OCI-LY3 (cell line): ENCODE measurements at regions not wholly inside any gene's neighbourhood (a gene's known extent, or its start where the extent isn't known, plus 50 kb on each side); places are given as distances from the start of the nearest gene placed in this dataset.

Source experiments
- H2AFZ ChIP-seq: fragments of 200-600, 300-600 bp; shearing (Covaris generic); 2 replicates; pipeline ENCODE4 v1.6.0; 2014; ENCODE audit warnings: antibody characterized with exemption, low read depth, low read length
- H3K27ac ChIP-seq: fragments of 200-600, 300-600 bp; sonication (generic); 2 replicates; pipeline ENCODE4 v1.5.1; 2014; ENCODE audit warnings: mild to moderate bottlenecking, low read length, moderate library complexity, mixed read lengths
- H3K27me3 ChIP-seq: fragments of 200-600, 300-600 bp; sonication (generic); 2 replicates; pipeline ENCODE4 v1.6.1; 2014; ENCODE audit warnings: low read depth, low read length, mixed read lengths
- H3K36me3 ChIP-seq: fragments of 200-600, 300-600 bp; sonication (generic); replicated peaks from 2 replicates; pipeline ENCODE3; 2014; ENCODE audit warnings: low read depth, low read length, mixed read lengths
- H3K4me1 ChIP-seq: fragments of 300-600, 200-600 bp; sonication (generic); 2 replicates; pipeline ENCODE4 v1.6.1; 2014; ENCODE audit warnings: low read length, mixed read lengths
- H3K4me2 ChIP-seq: fragments of 200-600, 300-600 bp; sonication (generic); 2 replicates; pipeline ENCODE4 v1.6.1; 2014; ENCODE audit warnings: low read length, mixed read lengths
- H3K4me3 ChIP-seq: fragments of 300-600, 200-600 bp; sonication (generic); 2 replicates; pipeline ENCODE4 v1.5.1; 2014; ENCODE audit warnings: antibody characterized with exemption, mild to moderate bottlenecking, low read length, moderate library complexity
- H3K79me2 ChIP-seq: fragments of 300-600, 200-600 bp; shearing (Covaris generic); 2 replicates; pipeline ENCODE4 v1.6.1; 2014; ENCODE audit warnings: mild to moderate bottlenecking, low read length, mixed read lengths
- H3K9ac ChIP-seq: fragments of 300-600, 200-600 bp; shearing (Covaris generic); 2 replicates; pipeline ENCODE4 v1.6.0; 2014; ENCODE audit warnings: mild to moderate bottlenecking, low read length, moderate library complexity
- H3K9me3 ChIP-seq: fragments of 200-600, 300-600 bp; shearing (Covaris generic); 2 replicates; pipeline ENCODE4 v1.6.1; 2014; ENCODE audit warnings: low read length, mixed read lengths; ENCODE audit not compliant: insufficient read depth
- H4K20me1 ChIP-seq: fragments of 200-600, 300-600 bp; sonication (generic); 2 replicates; pipeline ENCODE4 v1.6.1; 2016; ENCODE audit warnings: low read length, mixed read lengths; ENCODE audit not compliant: insufficient read depth
- CTCF ChIP-seq: fragments of 200-600, 300-600 bp; sonication (generic); IDR thresholded peaks from 2 replicates; pipeline ENCODE4 v1.5.1; 2014; ENCODE audit warnings: antibody characterized with exemption, low read length, low read depth
- EZH2phosphoT487 ChIP-seq: fragments of 200-600 bp; shearing (Covaris generic); IDR thresholded peaks from 2 replicates; pipeline ENCODE4 v1.6.1; 2018; ENCODE audit warnings: antibody characterized with exemption, mixed run types, low read depth

GRCh38 chr2:8453904-8454302, 228.0 kb upstream of the ID2 start:
- no peak overlapping the region for H3K27ac ChIP-seq
- H4K20me1 ChIP-seq = no peaks in the 10 kb centered on the region
- no peaks in the 10 kb centered on the region for H3K9me3 ChIP-seq
- H2AFZ ChIP-seq = no peak overlapping the region
- no peaks in the 10 kb centered on the region; the same call in 1 of the 2 replicates for H3K27me3 ChIP-seq
- H3K4me2 ChIP-seq = peak overlapping the region; percentile 45
- H3K4me3 ChIP-seq = no peak overlapping the region
- no peak overlapping the region for H3K9ac ChIP-seq
- H3K79me2 ChIP-seq = no peaks in the 10 kb centered on the region
- no peak for TF ChIP-seq CTCF
- no peak for TF ChIP-seq EZH2phosphoT487
- peaks cover 46% of the 10 kb centered on the region for H3K4me1 ChIP-seq
- H3K36me3 ChIP-seq = no peaks in the 10 kb centered on the region

GRCh38 chr2:8454797-8455196, 227.1 kb upstream of the ID2 start:
- Histone ChIP-seq H2AFZ (no peak overlapping the region), H3K27me3 (no peaks in the 10 kb centered on the region; the same call in 1 of the 2 replicates), H3K9ac (no peak overlapping the region), H3K4me2 (no peak overlapping the region), H3K79me2 (no peaks in the 10 kb centered on the region), H3K9me3 (no peaks in the 10 kb centered on the region), H3K27ac (no peak overlapping the region), H3K36me3 (no peaks in the 10 kb centered on the region), H4K20me1 (no peaks in the 10 kb centered on the region), H3K4me3 (no peak overlapping the region), H3K4me1 (peaks cover 46% of the 10 kb centered on the region)
- no peak for TF ChIP-seq CTCF
- TF ChIP-seq EZH2phosphoT487 = no peak

- no peak overlapping the region for H3K27ac ChIP-seq
- no peaks in the 10 kb centered on the region for H3K79me2 ChIP-seq
- TF ChIP-seq CTCF (no peak), EZH2phosphoT487 (no peak)
- H3K4me1 ChIP-seq = peaks cover 46% of the 10 kb centered on the region
- H3K9me3 ChIP-seq = no peaks in the 10 kb centered on the region
- no peak overlapping the region for H3K9ac ChIP-seq
- no peak overlapping the region for H3K4me3 ChIP-seq
- no peak overlapping the region for H2AFZ ChIP-seq
- H4K20me1 ChIP-seq = no peaks in the 10 kb centered on the region
- H3K4me2 ChIP-seq = no peak overlapping the region
- no peaks in the 10 kb centered on the region; the same call in 1 of the 2 replicates for H3K27me3 ChIP-seq
- H3K36me3 ChIP-seq = no peaks in the 10 kb centered on the region
These were observed 226.4 kb upstream of the ID2 start for GRCh38 chr2:8455236-8456150.
